H9 (cell line): ENCODE measurements at regions not wholly inside any gene's neighbourhood (a gene's known extent, or its start where the extent isn't known, plus 50 kb on each side); places are given as distances from the start of the nearest gene placed in this dataset.

ENCODE experiments used
- DNase-seq: peaks from one replicate; pipeline ENCODE4 v3.0.0-alpha.2; 2017
- H2AFZ ChIP-seq: one replicate; pipeline ENCODE4 v1.6.1; 2013; ENCODE audit warnings: mild to moderate bottlenecking, low read length, control low read depth, moderate library complexity
- H2AK5ac ChIP-seq: 2 replicates; pipeline ENCODE4 v1.6.1; 2013; ENCODE audit warnings: low read length, control low read depth, mixed read lengths; ENCODE audit not compliant: insufficient read length
- H2BK120ac ChIP-seq: one replicate; pipeline ENCODE4 v1.6.1; 2013; ENCODE audit warnings: low read depth, mild to moderate bottlenecking, low read length, control low read depth, inconsistent platforms; ENCODE audit not compliant: poor library complexity, severe bottlenecking
- H2BK12ac ChIP-seq: 2 replicates; pipeline ENCODE4 v1.6.1; 2013; ENCODE audit warnings: low read length, control low read depth, mixed read lengths, low read depth; ENCODE audit not compliant: insufficient read length
- H2BK15ac ChIP-seq: 2 replicates; pipeline ENCODE4 v1.6.1; 2013; ENCODE audit warnings: low read depth, low read length, control low read depth
- H2BK20ac ChIP-seq: one replicate; pipeline ENCODE4 v1.6.1; 2013; ENCODE audit warnings: low read depth, mild to moderate bottlenecking, low read length, control low read depth, inconsistent platforms; ENCODE audit not compliant: poor library complexity, severe bottlenecking
- H2BK5ac ChIP-seq: 2 replicates; pipeline ENCODE4 v1.6.1; 2013; ENCODE audit warnings: low read length, control low read depth, mixed read lengths; ENCODE audit not compliant: insufficient read length
- H3K14ac ChIP-seq: 2 replicates; pipeline ENCODE4 v1.6.1; 2013; ENCODE audit warnings: low read length, control low read depth; ENCODE audit not compliant: insufficient read depth
- H3K18ac ChIP-seq: 2 replicates; pipeline ENCODE4 v1.6.1; 2013; ENCODE audit warnings: low read depth, mild to moderate bottlenecking, mixed read lengths, low read length, control low read depth; ENCODE audit not compliant: insufficient read length
- H3K23ac ChIP-seq: 2 replicates; pipeline ENCODE4 v1.6.1; 2013; ENCODE audit warnings: low read length, control low read depth, mixed read lengths, low read depth; ENCODE audit not compliant: insufficient read length
- H3K23me2 ChIP-seq: 2 replicates; pipeline ENCODE4 v1.6.1; 2013; ENCODE audit warnings: low read depth, mild to moderate bottlenecking, mixed read lengths, low read length, control low read depth; ENCODE audit not compliant: insufficient read length, poor library complexity, severe bottlenecking
- H3K27ac ChIP-seq: 2 replicates; pipeline ENCODE4 v1.5.1; 2013; ENCODE audit warnings: low read length, control low read depth, mixed read lengths, low read depth; ENCODE audit not compliant: insufficient read length
- H3K27me3 ChIP-seq: 2 replicates; pipeline ENCODE4 v1.6.1; 2013; ENCODE audit warnings: low read length, control low read depth, inconsistent platforms; ENCODE audit not compliant: insufficient read depth
- H3K4ac ChIP-seq: 2 replicates; pipeline ENCODE4 v1.6.1; 2013; ENCODE audit warnings: low read depth, mild to moderate bottlenecking, control low read depth, inconsistent platforms, low read length, moderate library complexity
- H3K4me1 ChIP-seq: 2 replicates; pipeline ENCODE4 v1.6.1; 2013; ENCODE audit warnings: low read length, control low read depth, inconsistent platforms; ENCODE audit not compliant: insufficient read depth
- H3K4me2 ChIP-seq: 2 replicates; pipeline ENCODE4 v1.6.1; 2013; ENCODE audit warnings: low read length, control low read depth, mixed read lengths; ENCODE audit not compliant: insufficient read length, insufficient read depth
- H3K56ac ChIP-seq: 2 replicates; pipeline ENCODE4 v1.6.1; 2013; ENCODE audit warnings: low read depth, mild to moderate bottlenecking, mixed read lengths, low read length, control low read depth; ENCODE audit not compliant: insufficient read length
- H3K79me1 ChIP-seq: 2 replicates; pipeline ENCODE4 v1.6.1; 2013; ENCODE audit warnings: low read depth, mild to moderate bottlenecking, moderate library complexity, low read length, control low read depth, inconsistent platforms; ENCODE audit not compliant: insufficient read depth, poor library complexity, severe bottlenecking
- H3K79me2 ChIP-seq: 2 replicates; pipeline ENCODE4 v1.6.1; 2013; ENCODE audit warnings: low read length, control low read depth, inconsistent platforms; ENCODE audit not compliant: insufficient read depth
- H3K9ac ChIP-seq: 2 replicates; pipeline ENCODE4 v1.6.1; 2013; ENCODE audit warnings: low read length, control low read depth, mixed read lengths; ENCODE audit not compliant: insufficient read length; ENCODE audit errors: extremely low read depth
- H3K9me3 ChIP-seq: one replicate; pipeline ENCODE4 v1.6.1; 2013; ENCODE audit warnings: low read depth, low read length, inconsistent platforms; ENCODE audit not compliant: control insufficient read depth
- H3T11ph ChIP-seq: one replicate; pipeline ENCODE4 v1.6.1; 2013; ENCODE audit warnings: mild to moderate bottlenecking, low read length, control low read depth, inconsistent platforms
- H4K20me1 ChIP-seq: one replicate; pipeline ENCODE4 v1.6.1; 2013; ENCODE audit not compliant: control insufficient read depth, insufficient read length, insufficient read depth
- H4K5ac ChIP-seq: 2 replicates; pipeline ENCODE4 v1.6.1; 2013; ENCODE audit warnings: low read depth, mild to moderate bottlenecking, mixed read lengths, low read length, control low read depth; ENCODE audit not compliant: insufficient read length
- H4K8ac ChIP-seq: replicated peaks from 2 replicates; pipeline ENCODE4 v1.6.1; 2013; ENCODE audit warnings: low read length, control low read depth, mixed read lengths, low read depth; ENCODE audit not compliant: insufficient read length
- H4K91ac ChIP-seq: 2 replicates; pipeline ENCODE4 v1.6.1; 2013; ENCODE audit warnings: low read depth, mild to moderate bottlenecking, moderate library complexity, mixed read lengths, low read length, control low read depth; ENCODE audit not compliant: insufficient read length
- H3K27ac Mint-ChIP-seq, 3 experiments: 2 replicates in 2 of 3; 3 replicates in 1 of 3; pipeline ENCODE4 v1.8.0; 2020 to 2021; ENCODE audit warnings: mixed read lengths in 3 of 3, mild to moderate bottlenecking in 1 of 3, moderate library complexity in 1 of 3
- H3K27me3 Mint-ChIP-seq: 2 replicates; pipeline ENCODE4 v1.8.0; 2021; ENCODE audit warnings: low read depth, mild to moderate bottlenecking, moderate library complexity, mixed read lengths
- H3K36me3 Mint-ChIP-seq, 3 experiments: 2 replicates in 2 of 3; 3 replicates in 1 of 3; pipeline ENCODE4 v1.8.0; 2020 to 2021; ENCODE audit warnings: low read depth in 3 of 3, mixed read lengths in 3 of 3; ENCODE audit not compliant: insufficient read depth in 1 of 3
- H3K4me1 Mint-ChIP-seq, 2 experiments: 2 replicates each; pipeline ENCODE4 v1.8.0; 2020; ENCODE audit warnings: mixed read lengths in 2 of 2
- H3K4me3 Mint-ChIP-seq, 2 experiments: 2 replicates in 1 of 2; 3 replicates in 1 of 2; pipeline ENCODE4 v1.8.0; 2020 to 2021; ENCODE audit warnings: mild to moderate bottlenecking in 2 of 2, mixed read lengths in 2 of 2, moderate library complexity in 1 of 2
- H3K9me3 Mint-ChIP-seq, 2 experiments: 2 replicates in 1 of 2; 3 replicates in 1 of 2; pipeline ENCODE4 v1.8.0; 2020; ENCODE audit warnings: mild to moderate bottlenecking in 2 of 2, mixed read lengths in 2 of 2, moderate library complexity in 1 of 2
- WGBS: extraction: QIAGEN DNeasy Blood & Tissue Kit; methylation state at CpG from one replicate; pipeline ENCODE4 v1.1.7; 2013; ENCODE audit warnings: missing lambda C conversion rate, low lambda C conversion rate, mixed read lengths; ENCODE audit not compliant: insufficient read length; ENCODE audit errors: extremely low coverage; 5-methylcytosine and 5-hydroxymethylcytosine counted together
- TF ChIP-seq, protein P1 (sequence below): fragments of 200-600 bp; sonication (generic); conservative IDR thresholded peaks from 3 replicates; pipeline ENCODE4 v1.8.0; 2021; ENCODE audit warnings: antibody characterized with exemption, mild to moderate bottlenecking

DNA sequence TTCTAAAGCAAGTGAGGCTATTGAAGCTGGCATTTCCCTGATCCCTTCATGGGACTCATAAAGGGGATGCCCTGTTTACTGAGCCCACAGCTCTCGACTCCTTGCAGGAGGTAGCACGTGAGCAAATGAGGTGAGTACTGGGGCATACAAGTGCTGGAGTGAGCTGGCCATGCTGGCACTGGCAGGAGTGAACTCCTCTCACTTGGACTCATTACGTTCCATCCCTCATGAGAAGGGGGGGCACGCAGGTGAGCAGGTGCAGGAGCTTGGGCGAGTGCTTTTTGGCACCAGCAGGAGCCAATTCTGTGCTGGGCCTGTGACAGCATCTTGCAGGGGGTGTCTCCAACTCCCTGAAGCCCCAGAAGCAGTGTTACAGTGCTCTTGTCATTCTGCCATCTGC lies 337.1 kb upstream of the CA10 start:
- Histone ChIP-seq H2BK5ac (no peak overlapping the region), H3K27ac (no peak overlapping the region), H3K23me2 (no peaks in the 10 kb centered on the region), H4K91ac (no peak overlapping the region), H2BK15ac (no peak overlapping the region), H3K18ac (no peak overlapping the region), H3K79me2 (no peaks in the 10 kb centered on the region), H3K56ac (no peak overlapping the region), H4K5ac (no peak overlapping the region), H3K4me1 (no peaks in the 10 kb centered on the region), H4K20me1 (no peaks in the 10 kb centered on the region), H4K8ac (no peak overlapping the region), H3K4me2 (no peak overlapping the region), H3T11ph (no peak overlapping the region), H3K4ac (no peak overlapping the region), H2BK12ac (no peak overlapping the region), H3K14ac (no peak overlapping the region; the same call in 1 of the 2 replicates), H2BK120ac (no peak overlapping the region), H2AK5ac (no peak overlapping the region), H2AFZ (no peak overlapping the region), H3K9ac (no peak overlapping the region), H3K27me3 (no peaks in the 10 kb centered on the region), H3K23ac (no peak overlapping the region), H3K9me3 (no peaks in the 10 kb centered on the region), H3K79me1 (no peaks in the 10 kb centered on the region), H2BK20ac (no peak overlapping the region)
- no CpG with 5 or more reads among the region's 5 CpGs for WGBS
- no peaks in the 10 kb centered on the region; the same call in 1 of the 2 replicates for H3K27me3 Mint-ChIP-seq
- H3K27ac Mint-ChIP-seq: no peak overlapping the region
- TF ChIP-seq, protein P1, sequence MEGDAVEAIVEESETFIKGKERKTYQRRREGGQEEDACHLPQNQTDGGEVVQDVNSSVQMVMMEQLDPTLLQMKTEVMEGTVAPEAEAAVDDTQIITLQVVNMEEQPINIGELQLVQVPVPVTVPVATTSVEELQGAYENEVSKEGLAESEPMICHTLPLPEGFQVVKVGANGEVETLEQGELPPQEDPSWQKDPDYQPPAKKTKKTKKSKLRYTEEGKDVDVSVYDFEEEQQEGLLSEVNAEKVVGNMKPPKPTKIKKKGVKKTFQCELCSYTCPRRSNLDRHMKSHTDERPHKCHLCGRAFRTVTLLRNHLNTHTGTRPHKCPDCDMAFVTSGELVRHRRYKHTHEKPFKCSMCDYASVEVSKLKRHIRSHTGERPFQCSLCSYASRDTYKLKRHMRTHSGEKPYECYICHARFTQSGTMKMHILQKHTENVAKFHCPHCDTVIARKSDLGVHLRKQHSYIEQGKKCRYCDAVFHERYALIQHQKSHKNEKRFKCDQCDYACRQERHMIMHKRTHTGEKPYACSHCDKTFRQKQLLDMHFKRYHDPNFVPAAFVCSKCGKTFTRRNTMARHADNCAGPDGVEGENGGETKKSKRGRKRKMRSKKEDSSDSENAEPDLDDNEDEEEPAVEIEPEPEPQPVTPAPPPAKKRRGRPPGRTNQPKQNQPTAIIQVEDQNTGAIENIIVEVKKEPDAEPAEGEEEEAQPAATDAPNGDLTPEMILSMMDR: no peak
- no peaks in the 10 kb centered on the region for H3K36me3 Mint-ChIP-seq
- H3K9me3 Mint-ChIP-seq: peaks cover 4 to 7% of the 10 kb centered on the region in 2 experiments; a peak in 2 of 5 replicates
- no peaks in the 10 kb centered on the region for H3K4me1 Mint-ChIP-seq
- no peak for DNase-seq
- H3K4me3 Mint-ChIP-seq: no peak overlapping the region
